OCI-LY7 (cell line): ENCODE measurements at regions not wholly inside any gene's neighbourhood (a gene's known extent, or its start where the extent isn't known, plus 50 kb on each side); places are given as distances from the start of the nearest gene placed in this dataset.

ENCODE experiments used
- BruUV-seq: library from RNA; stranded (reverse); fragments of 400-500 nt; replicated peaks from 2 replicates; lab custom pipeline; 2021; lab: Mats Ljungman, UMichigan
- CTCF ChIA-PET: fragments of 300-600 bp; sonication (Branson Sonifier 250); formaldehyde crosslinking; loops from one replicate; lab custom pipeline; 2022; ENCODE audit warnings: antibody characterized with exemption; ENCODE audit not compliant: unreplicated experiment; lab: Charles Lee
- POLR2A ChIA-PET: fragments of 300-600 bp; sonication (Branson Sonifier 250); formaldehyde crosslinking; loops from one replicate; lab custom pipeline; 2022; ENCODE audit warnings: antibody characterized with exemption; lab: Charles Lee
- DNase-seq: peaks from one replicate; pipeline ENCODE4 v3.0.0-alpha.2; 2015; ENCODE audit warnings: low spot score
- H2AFZ ChIP-seq: fragments of 200-600 bp; sonication (generic), shearing (Covaris generic); 2 replicates; pipeline ENCODE4 v1.6.1; 2014; ENCODE audit warnings: mild to moderate bottlenecking, antibody characterized with exemption, low read length, moderate library complexity
- H3K27ac ChIP-seq: fragments of 200-600 bp; sonication (generic); 2 replicates; pipeline ENCODE4 v1.5.1; 2014; ENCODE audit warnings: mixed run types, low read depth, mild to moderate bottlenecking, moderate library complexity, low read length, inconsistent platforms; ENCODE audit not compliant: poor library complexity, severe bottlenecking
- H3K36me3 ChIP-seq: fragments of 200-600 bp; sonication (generic); 2 replicates; pipeline ENCODE4 v1.6.1; 2014; ENCODE audit warnings: mild to moderate bottlenecking, antibody characterized with exemption, low read length, moderate library complexity, mixed read lengths; ENCODE audit not compliant: insufficient read depth
- H3K4me1 ChIP-seq: fragments of 200-600 bp; sonication (generic); 2 replicates; pipeline ENCODE4 v1.5.1; 2014; ENCODE audit warnings: mild to moderate bottlenecking, low read length; ENCODE audit not compliant: insufficient read depth, poor library complexity, severe bottlenecking
- H3K4me2 ChIP-seq: fragments of 200-600 bp; sonication (generic); 2 replicates; pipeline ENCODE4 v1.6.1; 2014; ENCODE audit warnings: mild to moderate bottlenecking, low read length
- H3K4me3 ChIP-seq: fragments of 200-600 bp; sonication (generic); 2 replicates; pipeline ENCODE4 v1.5.1; 2014; ENCODE audit warnings: mild to moderate bottlenecking, low read depth, low read length; ENCODE audit not compliant: poor library complexity, severe bottlenecking
- H3K79me2 ChIP-seq: fragments of 200-600 bp; sonication (generic); 2 replicates; pipeline ENCODE4 v1.6.1; 2016; ENCODE audit warnings: low read depth, mild to moderate bottlenecking, low read length, moderate library complexity, mixed read lengths; ENCODE audit not compliant: insufficient read depth
- H3K9me2 ChIP-seq: fragments of 200-600 bp; sonication (generic); 2 replicates; pipeline ENCODE4 v1.6.1; 2016; ENCODE audit warnings: mild to moderate bottlenecking, low read length, mixed read lengths; ENCODE audit not compliant: insufficient read depth
- H3K9me3 ChIP-seq: fragments of 200-600 bp; sonication (generic); 2 replicates; pipeline ENCODE4 v1.6.1; 2014; ENCODE audit warnings: mild to moderate bottlenecking, mixed run types, low read length, mixed read lengths
- H4K20me1 ChIP-seq: fragments of 200-600 bp; sonication (generic); 2 replicates; pipeline ENCODE4 v1.6.1; 2014; ENCODE audit warnings: mild to moderate bottlenecking, antibody characterized with exemption, low read length, moderate library complexity, mixed read lengths; ENCODE audit not compliant: insufficient read depth
- CTCF ChIP-seq: fragments of 200-600 bp; sonication (generic); conservative IDR thresholded peaks from 2 replicates; pipeline ENCODE4 v1.5.1; 2014; ENCODE audit warnings: mild to moderate bottlenecking, antibody characterized with exemption, low read length, moderate library complexity, mixed read lengths
- EZH2phosphoT487 ChIP-seq: fragments of 200-600 bp; sonication (generic); IDR thresholded peaks from 2 replicates; pipeline ENCODE4 v1.6.1; 2018; ENCODE audit warnings: low read depth, borderline replicate concordance, mild to moderate bottlenecking, mixed run types, antibody characterized with exemption, low read length, moderate library complexity, mixed read lengths
- intact Hi-C: fragments of 100-400 bp; cut with micrococcal nuclease; formaldehyde crosslinking; loops from one replicate; pipeline ENCODE4 v1.10.0; 2022; ENCODE audit not compliant: unreplicated experiment

- CTCF ChIA-PET: no interaction called here
- Histone ChIP-seq H3K36me3 (no peaks in the 10 kb centered on the region), H4K20me1 (no peaks in the 10 kb centered on the region), H3K79me2 (no peaks in the 10 kb centered on the region), H3K9me3 (no peaks in the 10 kb centered on the region), H3K4me1 (no peaks in the 10 kb centered on the region), H3K27ac (no peak overlapping the region), H3K4me3 (no peak overlapping the region), H2AFZ (no peak overlapping the region), H3K9me2 (no peaks in the 10 kb centered on the region), H3K4me2 (no peak overlapping the region)
- BruUV-seq: no TSS peak
- intact Hi-C loops: no loop called here
- POLR2A ChIA-PET: no interaction called here
- no peak for DNase-seq
- TF ChIP-seq CTCF (no peak), EZH2phosphoT487 (no peak)
Measured at GRCh38 chr11:134566311-134566710, 154.3 kb upstream of the B3GAT1 start.

DNA sequence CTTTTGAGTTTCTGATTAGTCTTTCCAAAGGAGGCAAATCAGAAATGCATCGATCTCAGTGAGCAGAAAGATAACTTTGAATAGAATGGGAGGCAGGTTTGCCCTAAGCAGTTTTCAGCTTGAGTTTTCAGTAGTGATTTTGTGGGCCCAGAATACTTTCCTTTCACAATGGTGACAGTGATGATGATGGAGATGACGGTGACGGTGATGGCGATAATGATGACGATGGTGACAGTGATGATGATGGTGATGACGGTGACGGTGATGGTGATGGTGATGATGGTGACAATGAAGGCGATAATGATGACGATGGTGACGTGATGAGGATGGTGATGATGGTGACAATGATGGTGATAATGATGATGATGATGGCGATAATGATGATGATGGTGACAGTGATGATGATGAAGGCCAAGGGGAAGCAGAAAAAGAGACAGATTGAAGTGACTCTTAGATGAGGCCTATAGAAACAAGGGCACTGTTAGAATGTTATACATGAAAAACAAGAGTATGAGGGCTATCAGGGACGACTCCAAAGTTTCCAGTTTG lies 153.4 kb upstream of the B3GAT1 start:
- intact Hi-C loops: no loop called here
- H3K4me1 ChIP-seq: no peaks in the 10 kb centered on the region
- H4K20me1 ChIP-seq: no peaks in the 10 kb centered on the region
- H3K9me2 ChIP-seq: no peaks in the 10 kb centered on the region
- H3K27ac ChIP-seq: no peak overlapping the region
- H3K4me3 ChIP-seq: no peak overlapping the region
- H3K79me2 ChIP-seq: no peaks in the 10 kb centered on the region
- H3K9me3 ChIP-seq: no peaks in the 10 kb centered on the region
- BruUV-seq: no TSS peak
- ChIA-PET POLR2A (no interaction called here), CTCF (no interaction called here)
- H3K4me2 ChIP-seq: no peak overlapping the region
- H3K36me3 ChIP-seq: no peaks in the 10 kb centered on the region
- TF ChIP-seq CTCF (no peak), EZH2phosphoT487 (no peak)
- H2AFZ ChIP-seq: no peak overlapping the region
- no peak for DNase-seq

DNA sequence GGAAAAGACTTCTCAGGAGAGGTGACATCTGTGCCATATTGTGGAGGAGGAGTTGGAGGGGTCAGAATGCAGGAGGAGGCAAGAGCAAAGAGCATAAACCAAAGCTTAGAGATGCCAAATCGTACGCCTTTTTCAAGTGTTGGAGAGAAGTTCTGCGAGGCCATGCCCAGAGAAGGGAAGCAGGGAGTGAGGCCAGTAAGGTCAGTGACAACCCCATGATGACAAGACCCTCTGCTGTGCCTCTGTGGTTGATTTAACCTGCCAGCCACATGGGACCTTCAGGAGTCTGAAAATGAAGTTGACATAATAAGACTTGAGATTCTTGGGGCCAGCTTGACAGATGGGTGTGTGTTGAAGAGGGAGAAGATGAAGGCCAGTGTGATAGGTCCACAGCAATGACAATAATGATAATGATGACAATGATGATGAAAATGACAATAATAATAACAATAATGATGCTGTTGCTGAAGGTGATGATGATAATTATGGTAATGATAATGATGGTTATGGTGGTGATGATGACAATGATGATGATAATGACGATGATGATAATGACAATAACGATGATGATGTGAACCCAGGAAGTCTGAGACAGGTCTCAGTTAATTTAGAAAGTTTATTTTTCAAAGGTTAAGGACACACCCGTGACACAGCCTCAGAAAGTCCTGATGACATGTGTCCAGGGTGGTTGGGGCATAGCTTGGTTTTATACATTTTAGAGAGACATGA lies 152.6 kb upstream of the B3GAT1 start:
- H3K9me3 ChIP-seq: no peaks in the 10 kb centered on the region
- no peak overlapping the region for H3K27ac ChIP-seq
- no peaks in the 10 kb centered on the region for H3K4me1 ChIP-seq
- intact Hi-C loops: no loop called here
- no peaks in the 10 kb centered on the region for H4K20me1 ChIP-seq
- DNase-seq: no peak
- H3K4me2 ChIP-seq: no peak overlapping the region
- ChIA-PET POLR2A (no interaction called here), CTCF (no interaction called here)
- H3K79me2 ChIP-seq: no peaks in the 10 kb centered on the region
- no TSS peak for BruUV-seq
- no peak overlapping the region for H3K4me3 ChIP-seq
- no peaks in the 10 kb centered on the region for H3K9me2 ChIP-seq
- no peak overlapping the region for H2AFZ ChIP-seq
- TF ChIP-seq CTCF: no peak
- no peak for TF ChIP-seq EZH2phosphoT487
- H3K36me3 ChIP-seq: no peaks in the 10 kb centered on the region
